Omental fat pad (tissue), 3 donors: ENCODE measurements at regions not wholly inside any gene's neighbourhood (a gene's known extent, or its start where the extent isn't known, plus 50 kb on each side); places are given as distances from the start of the nearest gene placed in this dataset.

Source experiments
- ATAC-seq: fragments of 150-250 bp; one replicate; pipeline ENCODE4 v1.9.1; 2016; ENCODE audit warnings: mild to moderate bottlenecking, moderate library complexity; ENCODE audit not compliant: low FRiP score
- DNase-seq: peaks from one replicate; pipeline ENCODE4 v3.0.0-alpha.2; 2019; ENCODE audit warnings: low spot score
- CTCF ChIP-seq, 3 donors: fragments of 450-650 bp; IDR thresholded peaks; one replicate each; pipeline ENCODE4 v1.5.1; 2016 to 2017; ENCODE audit warnings: antibody characterized with exemption in 3 of 3, mild to moderate bottlenecking in 3 of 3, moderate library complexity in 2 of 3

DNA sequence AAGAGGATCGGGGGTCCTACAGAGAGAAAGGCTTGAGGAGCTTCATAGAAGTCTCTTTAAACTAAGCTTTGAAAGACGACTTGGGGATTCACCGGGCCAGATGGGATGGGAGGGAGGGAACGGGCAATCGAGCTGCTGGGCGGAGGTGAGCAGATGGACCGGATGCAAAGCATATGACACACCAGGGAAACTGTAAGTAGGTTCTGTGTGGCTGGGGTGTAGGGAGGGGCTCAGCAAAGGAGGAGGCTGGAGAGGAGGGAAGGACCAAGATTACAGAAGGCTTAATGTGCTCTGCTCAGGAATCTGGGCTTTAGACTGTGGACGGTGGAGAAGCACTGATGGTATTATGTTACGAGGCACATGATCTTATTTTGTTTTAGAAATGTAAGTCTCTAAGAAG lies 131.5 kb downstream of the MAIP1 start:
- DNase-seq (no peak), ATAC-seq (no peak)
- TF ChIP-seq CTCF (IDR thresholded peaks at IDR 0.05): no peak

GRCh38 chr2:200087451-200087850 lies 132.1 kb downstream of the MAIP1 start:
- TF ChIP-seq CTCF (IDR thresholded peaks at IDR 0.05): no peak
- no peak for DNase-seq
- ATAC-seq: no peak

DNA sequence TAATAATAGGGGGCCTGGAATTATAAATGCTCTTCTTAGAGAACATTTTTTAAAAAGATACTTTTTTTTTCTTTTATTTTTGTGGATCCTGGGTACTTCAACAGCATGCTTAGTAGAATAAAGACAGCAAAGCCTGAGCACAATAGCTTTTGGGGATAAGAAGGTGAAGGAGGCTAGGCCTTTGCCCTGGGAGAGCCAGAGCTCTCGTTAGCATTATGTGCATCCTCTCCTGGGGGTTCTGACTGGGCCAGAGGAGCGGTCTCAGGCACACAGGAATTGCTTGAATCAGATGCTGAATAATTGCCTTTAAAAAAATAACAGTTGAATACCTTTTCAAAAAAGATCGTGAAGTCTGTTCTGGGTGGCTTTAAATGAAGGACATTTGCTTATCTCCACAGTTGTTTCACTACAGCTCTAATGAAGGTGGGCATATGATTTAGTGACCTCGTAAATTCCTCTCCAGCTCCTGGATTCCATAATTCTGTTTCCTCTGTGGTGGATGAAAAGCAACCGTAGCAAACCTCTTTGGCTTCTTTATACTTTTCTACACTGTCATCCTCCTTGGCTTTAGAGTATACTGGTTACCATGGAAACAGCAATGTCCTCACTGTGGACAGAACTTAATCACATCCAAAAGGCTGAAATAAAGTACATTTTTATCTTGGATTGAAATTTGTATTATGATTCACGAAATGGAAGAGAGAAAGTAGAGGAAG lies 133.8 kb downstream of the MAIP1 start:
- no peak for ATAC-seq
- TF ChIP-seq CTCF (IDR thresholded peaks at IDR 0.05): no peak

GRCh38 chr2:200089756-200090109 lies 134.4 kb downstream of the MAIP1 start:
- ATAC-seq: no peak
- no peak for DNase-seq
- no peak for TF ChIP-seq CTCF (IDR thresholded peaks at IDR 0.05)

More for the DNA sequence above, 133.8 kb downstream of the MAIP1 start:
- DNase-seq: no peak

- DNase-seq: no peak
- no peak for TF ChIP-seq CTCF (IDR thresholded peaks at IDR 0.05)
- ATAC-seq: no peak
Observed at GRCh38 chr2:200090683-200091082, 135.3 kb downstream of the MAIP1 start.

DNA sequence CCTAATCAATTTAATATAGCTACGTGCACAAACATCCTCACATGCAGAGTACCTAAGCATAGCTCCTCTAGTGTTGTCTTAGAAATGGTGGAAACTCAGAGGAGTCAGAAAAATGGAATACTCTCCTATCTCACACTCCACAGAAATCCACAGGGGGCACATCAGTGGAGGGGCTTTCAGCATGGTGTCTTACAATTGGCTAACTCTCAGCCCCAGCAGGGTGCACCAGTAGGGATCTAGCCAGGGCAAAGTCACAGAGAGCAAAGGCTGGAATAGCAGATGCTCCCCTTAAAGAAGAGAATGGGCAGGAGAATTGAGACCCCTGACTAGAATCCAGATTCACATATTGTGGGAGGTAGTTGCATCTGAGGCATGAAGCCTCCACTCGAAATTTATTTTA lies 135.7 kb downstream of the MAIP1 start:
- TF ChIP-seq CTCF (IDR thresholded peaks at IDR 0.05): no peak
- DNase-seq: no peak
- ATAC-seq: no peak

- DNase-seq: no peak
- no peak for TF ChIP-seq CTCF (IDR thresholded peaks at IDR 0.05)
- no peak for ATAC-seq
Observed at GRCh38 chr2:200092235-200092634, 136.9 kb downstream of the MAIP1 start.
